Right lung (tissue), 2 donors: ENCODE measurements at regions not wholly inside any gene's neighbourhood (a gene's known extent, or its start where the extent isn't known, plus 50 kb on each side); places are given as distances from the start of the nearest gene placed in this dataset.
A peak's percentile ranks its signal among the peaks of the same experiment; 100 is the strongest.
"Not testable (repeated sequence)": the region's sequence is repeated elsewhere in the genome, so short reads cannot be mapped to it uniquely, and the experiment has no call there.

ENCODE experiments used
- DNase-seq, 2 donors: peaks; one replicate each; pipeline ENCODE4 v3.0.0-alpha.2; 2013

GRCh38 chr1:178020968-178021640 lies 51.2 kb upstream of the SEC16B start:
- no peak for DNase-seq

GRCh38 chr1:178021950-178022349 lies 52.1 kb upstream of the SEC16B start:
- DNase-seq: no peak

DNA sequence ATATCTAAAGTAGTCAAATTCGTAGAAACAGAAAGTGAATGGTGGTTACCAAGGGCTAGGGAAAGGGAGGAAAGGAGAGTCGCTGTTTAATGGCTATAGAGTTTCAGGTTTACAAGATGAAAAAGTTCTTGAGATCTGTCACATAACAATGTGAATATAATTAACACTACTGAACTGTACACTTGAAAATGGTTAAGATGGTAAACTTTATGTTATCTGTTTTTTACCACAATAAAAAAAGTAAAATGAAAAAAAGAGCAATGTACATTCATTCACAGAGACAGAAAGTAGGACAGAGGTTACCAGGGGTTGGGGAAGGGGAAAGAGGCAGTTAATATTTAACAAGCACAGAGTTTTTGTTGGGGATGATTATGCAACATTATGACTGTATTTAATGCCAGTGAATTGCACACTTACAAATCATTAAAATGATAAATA lies 53.3 kb upstream of the SEC16B start:
- DNase-seq: no peak

DNA sequence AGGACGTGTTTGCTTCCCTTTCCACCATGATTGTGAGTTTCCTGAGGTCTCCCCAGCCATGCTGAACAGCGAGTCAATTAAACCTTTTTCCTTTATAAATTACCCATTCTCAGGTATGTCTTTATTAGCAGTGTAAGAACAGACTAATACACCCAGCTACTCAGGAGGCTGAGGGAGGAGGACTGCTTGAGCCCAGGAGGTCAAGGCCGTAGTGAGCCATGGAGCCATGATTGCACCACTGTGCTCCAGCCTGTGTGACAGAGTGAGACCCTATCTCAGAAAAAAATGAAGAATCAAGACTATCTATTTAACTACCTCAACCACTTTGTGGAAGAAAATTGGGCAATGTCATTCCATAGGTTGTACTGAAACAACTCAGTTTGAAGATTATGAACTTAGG lies 54.6 kb upstream of the SEC16B start:
- DNase-seq: no peak

DNA sequence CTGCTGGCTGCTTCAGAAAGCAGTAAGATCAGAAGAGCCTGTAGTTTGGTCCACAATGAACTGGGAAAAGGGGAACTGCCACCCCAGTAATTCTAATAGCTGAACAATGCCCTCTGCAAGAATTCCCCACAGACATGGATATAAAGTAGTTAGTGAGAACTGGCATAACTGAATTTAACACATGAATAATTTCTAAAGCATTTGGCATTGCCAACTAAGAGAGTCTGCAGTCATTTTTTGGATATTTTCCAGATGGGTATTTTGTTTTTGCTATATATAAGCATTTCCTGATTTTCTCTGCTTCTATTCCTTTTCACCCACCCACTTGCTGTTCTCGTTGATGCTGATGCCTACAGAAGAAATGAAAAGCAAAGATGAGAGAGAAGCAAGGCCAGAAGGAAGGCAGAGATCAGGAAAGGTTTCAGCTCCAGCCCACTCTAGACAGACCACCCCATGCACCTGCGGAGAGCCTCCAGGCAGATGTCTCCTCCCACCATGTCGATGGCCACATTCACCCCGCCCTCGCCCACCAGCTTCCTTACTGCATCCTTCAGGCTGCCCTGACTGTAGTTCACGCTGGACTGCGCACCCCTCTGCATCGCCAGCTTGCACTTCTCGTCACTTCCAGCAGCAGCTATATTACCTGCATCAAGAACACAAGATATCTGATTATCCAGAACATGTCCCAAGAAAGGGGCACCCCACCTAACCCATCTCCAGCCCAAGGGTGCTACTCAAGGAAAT lies 55.9 kb upstream of the SEC16B start:
- DNase-seq: no peak

GRCh38 chr1:178028841-178029481 lies 59.1 kb upstream of the SEC16B start:
- no peak for DNase-seq

DNA sequence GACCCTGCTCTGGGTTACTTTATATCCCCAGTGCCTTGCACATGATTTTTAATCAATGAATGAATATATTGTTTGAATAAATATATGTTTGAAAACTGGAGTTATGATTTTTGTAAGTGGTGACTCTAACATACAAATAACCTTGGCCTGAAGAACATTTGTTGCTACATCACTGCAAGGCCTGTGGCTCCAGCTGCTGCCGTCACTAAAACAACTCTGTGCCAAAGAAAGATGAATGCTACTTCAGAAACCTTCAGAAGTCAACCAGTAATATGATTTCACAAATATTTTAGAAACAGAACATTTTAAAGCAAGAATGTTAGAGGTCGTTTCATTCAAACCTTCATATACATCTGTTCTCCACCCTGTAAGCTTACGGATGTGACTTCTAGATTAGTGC lies 60.6 kb upstream of the SEC16B start:
- no peak for DNase-seq

DNA sequence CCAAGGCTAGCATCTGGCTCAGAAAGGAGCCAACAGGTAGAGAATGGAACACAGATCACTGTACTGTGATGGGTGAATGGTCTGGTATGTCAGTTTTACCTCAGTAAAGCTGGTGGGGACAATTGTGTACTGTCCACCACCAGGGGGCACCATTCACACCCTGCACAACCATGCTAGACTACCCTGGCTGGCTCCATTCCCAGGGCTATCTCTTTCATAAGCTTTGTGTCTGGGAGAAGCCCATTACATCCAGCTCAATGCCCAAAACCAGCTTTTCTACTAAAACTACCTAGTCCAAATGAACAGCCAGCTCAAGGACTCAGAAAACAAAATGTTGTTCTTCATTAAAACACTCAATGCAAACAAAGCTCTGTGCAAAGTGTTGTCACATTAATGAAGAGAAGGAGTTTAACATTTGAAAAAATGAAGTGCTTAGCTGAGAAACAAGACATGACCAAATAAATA lies 62.0 kb upstream of the RASAL2 start:
- DNase-seq: peak; percentile 73 to 86

- no peak for DNase-seq
Measured at GRCh38 chr1:178033019-178033418, 60.9 kb upstream of the RASAL2 start.

- no peak for DNase-seq
Measured at GRCh38 chr1:178034676-178035075, 59.2 kb upstream of the RASAL2 start.

DNA sequence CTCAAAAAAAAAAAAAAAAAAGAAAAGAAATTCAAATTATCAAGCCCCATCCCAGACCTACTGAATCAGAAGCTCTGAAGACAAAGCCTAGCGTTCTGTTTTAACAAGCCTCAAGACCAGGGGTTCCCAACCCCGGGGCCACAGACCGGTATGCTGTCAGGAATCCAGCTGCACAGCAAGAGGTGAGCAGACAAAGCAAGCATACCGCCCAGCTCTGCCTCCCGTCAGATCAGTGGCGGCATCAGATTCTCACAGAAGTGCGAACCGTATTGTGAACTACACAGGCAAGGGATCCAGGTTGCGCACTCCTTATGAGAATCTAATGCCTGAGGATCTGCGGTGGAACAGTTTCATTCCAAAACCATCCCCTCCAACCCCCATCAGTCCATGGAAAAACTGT lies 57.8 kb upstream of the RASAL2 start:
- DNase-seq: no peak

GRCh38 chr1:178037510-178038253 lies 56.2 kb upstream of the RASAL2 start:
- peak; percentile 82 for DNase-seq

DNA sequence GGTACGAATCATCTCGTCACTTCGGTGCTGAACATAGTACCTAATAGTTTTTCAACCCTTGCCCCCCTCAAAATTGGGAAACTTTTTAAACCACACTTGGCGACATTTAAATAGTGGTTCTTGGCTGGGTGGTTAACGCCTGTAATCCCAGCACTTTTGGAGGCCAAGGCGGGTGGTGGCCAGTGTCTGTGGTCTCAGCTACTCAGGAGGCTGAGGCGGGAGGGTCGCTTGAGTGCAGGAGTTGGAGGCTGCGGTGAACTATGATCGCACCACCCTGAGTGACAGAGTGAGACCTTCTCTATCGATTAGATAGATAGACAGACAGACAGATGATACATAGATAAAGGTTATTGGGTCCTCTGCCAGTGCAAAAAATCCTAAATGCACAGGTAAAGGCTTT lies 55.5 kb upstream of the RASAL2 start:
- DNase-seq: no peak

DNA sequence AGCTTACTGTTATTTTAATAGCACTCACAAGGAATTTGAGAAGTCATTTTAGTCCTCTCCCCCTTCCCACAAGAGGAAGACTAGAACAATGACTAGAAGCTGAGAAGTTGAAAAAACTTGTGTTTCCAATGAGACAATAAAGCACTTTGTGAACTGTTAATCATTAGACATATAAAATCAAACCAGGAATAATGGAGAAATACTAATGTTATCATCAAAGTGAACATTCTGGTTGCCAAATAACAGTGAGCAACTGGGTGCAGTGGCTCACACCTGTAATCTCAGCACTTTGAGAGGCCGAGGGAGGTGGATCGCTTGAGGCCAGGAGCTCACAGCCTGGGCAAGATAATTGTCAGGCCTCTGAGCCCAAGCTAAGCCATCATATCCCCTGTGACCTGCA lies 54.0 kb upstream of the RASAL2 start:
- no peak for DNase-seq

GRCh38 chr1:178043940-178044339 lies 50.0 kb upstream of the RASAL2 start:
- DNase-seq: not testable (repeated sequence)
